GM12865 (cell line): ENCODE measurements at regions not wholly inside any gene's neighbourhood (a gene's known extent, or its start where the extent isn't known, plus 50 kb on each side); places are given as distances from the start of the nearest gene placed in this dataset.

Source experiments
- DNase-seq: peaks from one replicate; pipeline ENCODE4 v3.0.0; 2010; ENCODE audit warnings: low read depth
- H3K4me3 ChIP-seq: 2 replicates; pipeline ENCODE4 v1.5.1; 2011; ENCODE audit warnings: mild to moderate bottlenecking, low read depth, low read length, control low read depth
- TF ChIP-seq, protein P1 (sequence below): IDR thresholded peaks from 2 replicates; pipeline ENCODE4 v1.5.1; 2011; ENCODE audit warnings: low read length, control low read depth, low read depth, inconsistent platforms; ENCODE audit not compliant: insufficient read depth; ENCODE audit errors: missing control alignments

DNA sequence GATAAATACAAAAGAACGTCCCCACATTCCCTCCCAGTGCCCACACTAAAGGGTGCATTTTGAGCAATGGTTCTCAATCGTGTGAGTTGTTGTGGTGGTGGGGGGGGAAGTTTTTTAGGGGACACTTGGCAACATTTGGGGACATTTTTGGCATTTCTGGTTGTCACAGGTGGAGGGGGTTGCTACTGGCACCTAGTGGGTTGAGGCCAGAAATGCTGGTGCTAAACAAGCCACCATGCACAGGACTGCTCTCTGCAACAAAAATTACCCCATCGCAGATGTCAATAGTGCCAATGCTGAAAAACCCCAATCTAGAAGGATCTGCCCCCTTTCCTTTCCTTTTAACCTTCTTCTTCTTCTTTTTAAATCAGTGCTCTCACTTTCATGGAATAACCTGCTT, 453.3 kb downstream of the TSHZ3 start:
- H3K4me3 ChIP-seq = no peak overlapping the region
- DNase-seq = no peak

GRCh38 chr19:30891051-30891450, 458.2 kb downstream of the TSHZ3 start:
- no peak overlapping the region for H3K4me3 ChIP-seq
- TF ChIP-seq, protein P1, sequence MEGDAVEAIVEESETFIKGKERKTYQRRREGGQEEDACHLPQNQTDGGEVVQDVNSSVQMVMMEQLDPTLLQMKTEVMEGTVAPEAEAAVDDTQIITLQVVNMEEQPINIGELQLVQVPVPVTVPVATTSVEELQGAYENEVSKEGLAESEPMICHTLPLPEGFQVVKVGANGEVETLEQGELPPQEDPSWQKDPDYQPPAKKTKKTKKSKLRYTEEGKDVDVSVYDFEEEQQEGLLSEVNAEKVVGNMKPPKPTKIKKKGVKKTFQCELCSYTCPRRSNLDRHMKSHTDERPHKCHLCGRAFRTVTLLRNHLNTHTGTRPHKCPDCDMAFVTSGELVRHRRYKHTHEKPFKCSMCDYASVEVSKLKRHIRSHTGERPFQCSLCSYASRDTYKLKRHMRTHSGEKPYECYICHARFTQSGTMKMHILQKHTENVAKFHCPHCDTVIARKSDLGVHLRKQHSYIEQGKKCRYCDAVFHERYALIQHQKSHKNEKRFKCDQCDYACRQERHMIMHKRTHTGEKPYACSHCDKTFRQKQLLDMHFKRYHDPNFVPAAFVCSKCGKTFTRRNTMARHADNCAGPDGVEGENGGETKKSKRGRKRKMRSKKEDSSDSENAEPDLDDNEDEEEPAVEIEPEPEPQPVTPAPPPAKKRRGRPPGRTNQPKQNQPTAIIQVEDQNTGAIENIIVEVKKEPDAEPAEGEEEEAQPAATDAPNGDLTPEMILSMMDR = no peak
- no peak for DNase-seq

More for the DNA sequence above, 453.3 kb downstream of the TSHZ3 start:
- TF ChIP-seq, protein P1 = no peak

DNA sequence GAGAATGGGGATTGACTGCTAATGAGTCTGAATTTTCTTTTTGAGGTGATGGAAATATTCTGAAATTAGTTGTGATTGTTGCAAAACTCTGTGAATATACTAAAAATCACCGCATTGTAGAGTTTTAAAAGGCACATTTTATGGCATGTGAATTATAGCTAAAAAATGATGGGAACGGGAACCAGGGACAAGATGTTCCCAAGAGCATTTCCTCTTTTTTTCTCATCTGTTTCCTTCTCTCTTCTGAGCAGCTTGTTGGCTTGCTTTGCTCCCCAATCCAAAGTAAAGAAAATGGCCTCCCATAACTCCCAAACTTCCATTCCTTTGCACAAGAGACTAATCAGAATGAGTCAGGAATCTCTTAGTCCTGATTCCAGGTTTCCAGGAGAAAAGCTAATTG, 459.2 kb downstream of the TSHZ3 start:
- no peak for DNase-seq
- TF ChIP-seq, protein P1 = no peak
- H3K4me3 ChIP-seq = no peak overlapping the region

GRCh38 chr19:30888937-30889336, 460.3 kb downstream of the TSHZ3 start:
- TF ChIP-seq, protein P1 = no peak
- DNase-seq = no peak
- H3K4me3 ChIP-seq = no peak overlapping the region

- no peak overlapping the region for H3K4me3 ChIP-seq
- DNase-seq = no peak
- TF ChIP-seq, protein P1 = no peak
Measured at GRCh38 chr19:30887042-30887441, 462.2 kb downstream of the TSHZ3 start.

GRCh38 chr19:30886222-30886621, 463.0 kb downstream of the TSHZ3 start:
- H3K4me3 ChIP-seq = no peak overlapping the region
- no peak for DNase-seq
- TF ChIP-seq, protein P1 = no peak

DNA sequence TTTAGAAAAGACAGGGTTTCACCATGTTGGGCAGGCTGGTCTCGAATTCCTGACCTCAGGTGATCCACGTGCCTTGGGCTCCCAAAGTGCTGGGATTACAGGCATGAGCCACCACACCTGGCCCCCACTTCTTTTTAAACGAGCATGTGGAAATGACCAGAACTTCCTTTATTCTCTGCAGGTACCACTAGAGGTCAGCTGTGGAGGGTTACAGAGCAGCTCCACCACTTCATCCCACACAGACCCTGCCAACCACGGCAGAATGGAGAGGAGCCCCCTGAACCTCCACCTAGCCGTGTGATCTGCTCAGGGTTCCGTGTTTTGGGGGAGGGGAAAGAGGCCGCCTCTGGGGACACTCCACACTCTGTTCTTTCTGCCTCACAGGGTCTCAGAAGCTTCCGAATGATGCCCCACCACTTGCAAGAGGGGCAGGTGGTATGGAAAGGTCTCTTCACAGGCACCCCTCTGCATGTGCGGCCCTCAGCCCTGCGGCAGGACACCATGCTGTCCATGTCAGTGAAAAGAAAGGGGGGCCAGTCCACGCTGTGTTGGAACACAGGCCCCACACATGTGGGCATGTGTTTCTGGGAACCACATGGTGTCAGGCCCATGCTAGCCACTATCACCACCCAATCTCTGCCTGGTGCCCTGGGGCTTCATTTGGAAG, 465.0 kb downstream of the TSHZ3 start:
- H3K4me3 ChIP-seq = no peak overlapping the region
- no peak for DNase-seq
- TF ChIP-seq, protein P1 = no peak
